KMS-11 (cell line): ENCODE measurements at regions not wholly inside any gene's neighbourhood (a gene's known extent, or its start where the extent isn't known, plus 50 kb on each side); places are given as distances from the start of the nearest gene placed in this dataset.

Source experiments
- H2AFZ ChIP-seq: fragments of 200-600 bp; sonication (generic); 2 replicates; pipeline ENCODE4 v1.6.1; 2016; ENCODE audit warnings: antibody characterized with exemption, mixed run types, low read depth
- H3K27ac ChIP-seq: fragments of 200-600 bp; sonication (generic); 2 replicates; pipeline ENCODE4 v1.6.1; 2016; ENCODE audit warnings: mild to moderate bottlenecking, mixed run types
- H3K27me3 ChIP-seq: fragments of 200-600 bp; sonication (generic); 2 replicates; pipeline ENCODE4 v1.6.1; 2017; ENCODE audit warnings: mild to moderate bottlenecking, low read depth, mixed run types, moderate library complexity; ENCODE audit not compliant: insufficient read depth
- H3K36me3 ChIP-seq: fragments of 200-600 bp; sonication (generic); 2 replicates; pipeline ENCODE4 v1.6.1; 2017; ENCODE audit warnings: mild to moderate bottlenecking, mixed run types; ENCODE audit not compliant: insufficient read depth
- H3K4me1 ChIP-seq: fragments of 200-600 bp; sonication (generic); 2 replicates; pipeline ENCODE4 v1.6.1; 2016; ENCODE audit warnings: mild to moderate bottlenecking, low read depth, mixed run types; ENCODE audit not compliant: poor library complexity, severe bottlenecking
- H3K4me2 ChIP-seq: fragments of 200-600 bp; sonication (generic); 2 replicates; pipeline ENCODE4 v1.7.0; 2016; ENCODE audit warnings: mild to moderate bottlenecking, mixed run types
- H3K4me3 ChIP-seq: fragments of 200-600 bp; sonication (generic); IDR thresholded peaks from 2 replicates; pipeline ENCODE4 v1.6.1; 2017; ENCODE audit warnings: low read depth, low read length, mixed read lengths; ENCODE audit not compliant: insufficient read depth
- H3K79me2 ChIP-seq: fragments of 200-600 bp; sonication (generic); 2 replicates; pipeline ENCODE4 v1.6.1; 2016; ENCODE audit warnings: low read depth, mixed run types; ENCODE audit not compliant: insufficient read depth
- H3K9ac ChIP-seq: fragments of 200-600 bp; sonication (generic); 2 replicates; pipeline ENCODE4 v1.6.1; 2016; ENCODE audit warnings: mild to moderate bottlenecking, mixed run types
- H4K20me1 ChIP-seq: fragments of 200-600 bp; sonication (generic); 2 replicates; pipeline ENCODE4 v1.6.1; 2016; ENCODE audit warnings: mild to moderate bottlenecking, mixed run types; ENCODE audit not compliant: insufficient read depth
- TF ChIP-seq, protein P1 (sequence below): fragments of 200-600 bp; sonication (generic); conservative IDR thresholded peaks from 2 replicates; pipeline ENCODE4 v1.6.1; 2017; ENCODE audit warnings: low read depth, mild to moderate bottlenecking, antibody characterized with exemption, low read length, moderate library complexity, mixed read lengths

- H3K4me2 ChIP-seq: no peak overlapping the region
- no peak overlapping the region for H2AFZ ChIP-seq
- no peaks in the 10 kb centered on the region for H3K27me3 ChIP-seq
- no peaks in the 10 kb centered on the region for H3K79me2 ChIP-seq
- no peaks in the 10 kb centered on the region for H4K20me1 ChIP-seq
- no peak overlapping the region for H3K9ac ChIP-seq
- no peak overlapping the region for H3K4me3 ChIP-seq
- H3K36me3 ChIP-seq: no peaks in the 10 kb centered on the region
- TF ChIP-seq, protein P1, sequence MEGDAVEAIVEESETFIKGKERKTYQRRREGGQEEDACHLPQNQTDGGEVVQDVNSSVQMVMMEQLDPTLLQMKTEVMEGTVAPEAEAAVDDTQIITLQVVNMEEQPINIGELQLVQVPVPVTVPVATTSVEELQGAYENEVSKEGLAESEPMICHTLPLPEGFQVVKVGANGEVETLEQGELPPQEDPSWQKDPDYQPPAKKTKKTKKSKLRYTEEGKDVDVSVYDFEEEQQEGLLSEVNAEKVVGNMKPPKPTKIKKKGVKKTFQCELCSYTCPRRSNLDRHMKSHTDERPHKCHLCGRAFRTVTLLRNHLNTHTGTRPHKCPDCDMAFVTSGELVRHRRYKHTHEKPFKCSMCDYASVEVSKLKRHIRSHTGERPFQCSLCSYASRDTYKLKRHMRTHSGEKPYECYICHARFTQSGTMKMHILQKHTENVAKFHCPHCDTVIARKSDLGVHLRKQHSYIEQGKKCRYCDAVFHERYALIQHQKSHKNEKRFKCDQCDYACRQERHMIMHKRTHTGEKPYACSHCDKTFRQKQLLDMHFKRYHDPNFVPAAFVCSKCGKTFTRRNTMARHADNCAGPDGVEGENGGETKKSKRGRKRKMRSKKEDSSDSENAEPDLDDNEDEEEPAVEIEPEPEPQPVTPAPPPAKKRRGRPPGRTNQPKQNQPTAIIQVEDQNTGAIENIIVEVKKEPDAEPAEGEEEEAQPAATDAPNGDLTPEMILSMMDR: no peak
- H3K4me1 ChIP-seq: no peaks in the 10 kb centered on the region
- no peak overlapping the region for H3K27ac ChIP-seq
These were observed 452.5 kb upstream of the SMIM31 start for GRCh38 chr4:164301430-164301829.

GRCh38 chr4:164304101-164304639 is 449.8 kb upstream of the SMIM31 start:
- Histone ChIP-seq H4K20me1 (no peaks in the 10 kb centered on the region), H3K4me3 (no peak overlapping the region), H3K9ac (no peak overlapping the region), H3K36me3 (no peaks in the 10 kb centered on the region), H3K27me3 (no peaks in the 10 kb centered on the region), H3K4me2 (no peak overlapping the region), H3K79me2 (no peaks in the 10 kb centered on the region), H2AFZ (no peak overlapping the region), H3K4me1 (no peaks in the 10 kb centered on the region), H3K27ac (no peak overlapping the region)
- TF ChIP-seq, protein P1: no peak

- H3K4me3 ChIP-seq: no peak overlapping the region
- no peak overlapping the region for H3K27ac ChIP-seq
- H3K36me3 ChIP-seq: no peaks in the 10 kb centered on the region
- no peaks in the 10 kb centered on the region for H3K4me1 ChIP-seq
- no peaks in the 10 kb centered on the region for H3K27me3 ChIP-seq
- H3K4me2 ChIP-seq: no peak overlapping the region
- H3K79me2 ChIP-seq: no peaks in the 10 kb centered on the region
- no peak overlapping the region for H2AFZ ChIP-seq
- H3K9ac ChIP-seq: no peak overlapping the region
- H4K20me1 ChIP-seq: no peaks in the 10 kb centered on the region
- TF ChIP-seq, protein P1: no peak
These were observed 449.1 kb upstream of the SMIM31 start for GRCh38 chr4:164304861-164305260.

DNA sequence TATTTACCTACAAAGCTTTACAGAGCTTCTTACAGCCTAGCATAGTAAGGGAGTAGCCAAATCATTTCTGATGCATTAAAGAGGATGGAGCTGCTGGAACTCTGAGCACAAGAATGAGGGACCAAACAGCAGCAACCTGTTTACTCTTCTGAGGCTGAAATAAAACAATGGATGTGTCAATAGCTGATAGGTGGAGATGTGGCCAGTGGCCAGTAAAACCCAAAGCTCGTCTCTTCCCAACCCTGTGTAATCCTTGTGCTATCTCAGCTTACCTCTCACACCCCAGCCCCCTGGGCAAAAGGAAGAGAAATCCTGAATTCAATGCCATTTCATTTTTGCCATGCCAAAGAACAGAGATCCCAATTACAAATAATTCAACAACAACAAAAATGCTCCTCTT is 446.7 kb upstream of the SMIM31 start:
- Histone ChIP-seq H3K27me3 (no peaks in the 10 kb centered on the region), H4K20me1 (no peaks in the 10 kb centered on the region), H2AFZ (no peak overlapping the region), H3K27ac (no peak overlapping the region), H3K79me2 (no peaks in the 10 kb centered on the region), H3K4me3 (no peak overlapping the region), H3K4me2 (no peak overlapping the region), H3K4me1 (no peaks in the 10 kb centered on the region), H3K9ac (no peak overlapping the region), H3K36me3 (no peaks in the 10 kb centered on the region)
- TF ChIP-seq, protein P1: no peak

- Histone ChIP-seq H3K4me1 (no peaks in the 10 kb centered on the region), H3K9ac (no peak overlapping the region), H3K27ac (no peak overlapping the region), H3K36me3 (no peaks in the 10 kb centered on the region), H3K4me2 (no peak overlapping the region), H3K27me3 (no peaks in the 10 kb centered on the region), H3K4me3 (no peak overlapping the region), H4K20me1 (no peaks in the 10 kb centered on the region), H3K79me2 (no peaks in the 10 kb centered on the region), H2AFZ (no peak overlapping the region)
- TF ChIP-seq, protein P1: no peak
These were observed 441.3 kb upstream of the SMIM31 start for GRCh38 chr4:164312671-164313070.
